HAP-1 (cell line): ENCODE measurements at regions not wholly inside any gene's neighbourhood (a gene's known extent, or its start where the extent isn't known, plus 50 kb on each side); places are given as distances from the start of the nearest gene placed in this dataset.

Experiments
- DNase-seq, 2 experiments: peaks; one replicate each; pipeline ENCODE4 v3.0.0-alpha.2; 2016 to 2020; ENCODE audit warnings: low spot score in 2 of 2
- H3K27me3 ChIP-seq: fragments of 250-450 bp; sonication (Bioruptor Pico); 2 replicates; pipeline ENCODE4 v1.5.1; 2020; ENCODE audit warnings: low read depth, mild to moderate bottlenecking, moderate library complexity
- H3K36me3 ChIP-seq: fragments of 250-450 bp; sonication (Bioruptor Pico); replicated peaks from 2 replicates; pipeline ENCODE4 v1.5.1; 2020; ENCODE audit warnings: mild to moderate bottlenecking
- H3K4me1 ChIP-seq: fragments of 250-450 bp; sonication (Bioruptor Pico); 2 replicates; pipeline ENCODE4 v1.5.1; 2020; ENCODE audit warnings: mild to moderate bottlenecking
- H3K4me3 ChIP-seq: fragments of 250-450 bp; sonication (Bioruptor Pico); 2 replicates; pipeline ENCODE4 v1.5.1; 2020; ENCODE audit warnings: mild to moderate bottlenecking, moderate library complexity
- H3K9me3 ChIP-seq: fragments of 250-450 bp; sonication (Bioruptor Pico); 2 replicates; pipeline ENCODE4 v1.5.1; 2020; ENCODE audit warnings: mild to moderate bottlenecking, moderate library complexity
- in situ Hi-C: fragments of 300-500 bp; cut with MboI; formaldehyde crosslinking; loops from 3 replicates; pipeline ENCODE4 v1.14.3; 2020; ENCODE audit warnings: low sequenced_read_pairs, inconsistent platforms, mixed read lengths

GRCh38 chr5:112684121-112684520, 53.6 kb upstream of the APC start:
- H3K9me3 ChIP-seq, result no peaks in the 10 kb centered on the region
- no peak for DNase-seq
- H3K36me3 ChIP-seq, result no peaks in the 10 kb centered on the region
- peaks cover 3% of the 10 kb centered on the region; the same call in 1 of the 2 replicates for H3K27me3 ChIP-seq
- H3K4me1 ChIP-seq, result 0 out of 2 replicates have a peak, but pooled peaks cover 3% of the 10 kb centered on the region
- in situ Hi-C loops, result no loop called here
- no peak overlapping the region for H3K4me3 ChIP-seq

GRCh38 chr5:112684737-112685136, 52.9 kb upstream of the APC start:
- H3K27me3 ChIP-seq, result peaks cover 3% of the 10 kb centered on the region; the same call in 1 of the 2 replicates
- H3K9me3 ChIP-seq, result no peaks in the 10 kb centered on the region
- in situ Hi-C loops, result no loop called here
- DNase-seq, result no peak
- H3K4me1 ChIP-seq, result 0 out of 2 replicates have a peak, but pooled peaks cover 3% of the 10 kb centered on the region
- no peaks in the 10 kb centered on the region for H3K36me3 ChIP-seq
- H3K4me3 ChIP-seq, result no peak overlapping the region

GRCh38 chr5:112685386-112685785, 52.3 kb upstream of the APC start:
- DNase-seq, result no peak
- in situ Hi-C loops, result no loop called here

GRCh38 chr5:112685931-112686330, 51.8 kb upstream of the APC start:
- peaks cover 3% of the 10 kb centered on the region; the same call in 1 of the 2 replicates for H3K27me3 ChIP-seq
- in situ Hi-C loops, result no loop called here
- H3K36me3 ChIP-seq, result no peaks in the 10 kb centered on the region
- no peak overlapping the region for H3K4me3 ChIP-seq
- no peaks in the 10 kb centered on the region for H3K9me3 ChIP-seq
- H3K4me1 ChIP-seq, result 0 out of 2 replicates have a peak, but pooled peaks cover 3% of the 10 kb centered on the region
- DNase-seq, result no peak

More at GRCh38 chr5:112685386-112685785, 52.3 kb upstream of the APC start:
- Histone ChIP-seq H3K4me3 (no peak overlapping the region), H3K4me1 (0 out of 2 replicates have a peak, but pooled peaks cover 3% of the 10 kb centered on the region), H3K27me3 (peaks cover 3% of the 10 kb centered on the region; the same call in 1 of the 2 replicates), H3K36me3 (no peaks in the 10 kb centered on the region), H3K9me3 (no peaks in the 10 kb centered on the region)

GRCh38 chr5:112686675-112687074, 51.0 kb upstream of the APC start:
- Histone ChIP-seq H3K27me3 (peaks cover 3% of the 10 kb centered on the region; the same call in 1 of the 2 replicates), H3K4me3 (no peak overlapping the region), H3K9me3 (no peaks in the 10 kb centered on the region), H3K4me1 (0 out of 2 replicates have a peak, but pooled peaks cover 3% of the 10 kb centered on the region), H3K36me3 (no peaks in the 10 kb centered on the region)
- in situ Hi-C loops, result no loop called here
- DNase-seq, result no peak

- DNase-seq, result no peak
- H3K36me3 ChIP-seq, result no peaks in the 10 kb centered on the region
- H3K4me3 ChIP-seq, result no peak overlapping the region
- 0 out of 2 replicates have a peak, but pooled peaks cover 3% of the 10 kb centered on the region for H3K4me1 ChIP-seq
- H3K9me3 ChIP-seq, result no peaks in the 10 kb centered on the region
- peaks cover 3% of the 10 kb centered on the region; the same call in 1 of the 2 replicates for H3K27me3 ChIP-seq
- in situ Hi-C loops, result no loop called here
Observed at GRCh38 chr5:112687306-112687705, 50.4 kb upstream of the APC start.
